ENCODE measurements at regions not wholly inside any gene's neighbourhood (a gene's known extent, or its start where the extent isn't known, plus 50 kb on each side); places are given as distances from the start of the nearest gene placed in this dataset.

DNA sequence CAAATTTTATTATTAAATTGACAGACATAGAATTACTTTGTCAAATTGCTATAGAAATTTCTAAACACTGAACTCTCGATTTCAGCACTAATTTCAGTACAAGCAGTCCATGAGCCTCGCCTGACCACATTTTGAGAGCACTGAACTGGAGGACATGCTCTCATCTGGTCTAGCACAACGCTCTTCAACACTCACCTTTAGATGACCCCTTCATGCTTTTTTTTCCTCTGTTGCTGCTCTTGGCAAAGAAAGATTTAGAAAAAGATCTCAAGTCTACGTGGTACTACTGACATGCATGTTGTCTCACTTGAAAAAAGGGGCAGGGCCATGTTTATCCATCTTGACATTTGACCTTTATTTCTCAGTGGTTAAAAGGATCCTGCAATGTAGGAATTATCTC is 981.5 kb downstream of the DIAPH3 start:
- no peak for DNase-seq (ENCODE audit: low read depth in 1 of 2, low spot score in 1 of 2)
- Histone ChIP-seq H3K4me3 (replicated peaks; ENCODE audit: insufficient read depth, low read length) (no peak overlapping the region), H3K27me3 (ENCODE audit: insufficient read depth, poor library complexity, severe bottlenecking) (no peaks in the 10 kb centered on the region), H3K27ac (replicated peaks) (no peak overlapping the region)
- TF ChIP-seq, protein P1, sequence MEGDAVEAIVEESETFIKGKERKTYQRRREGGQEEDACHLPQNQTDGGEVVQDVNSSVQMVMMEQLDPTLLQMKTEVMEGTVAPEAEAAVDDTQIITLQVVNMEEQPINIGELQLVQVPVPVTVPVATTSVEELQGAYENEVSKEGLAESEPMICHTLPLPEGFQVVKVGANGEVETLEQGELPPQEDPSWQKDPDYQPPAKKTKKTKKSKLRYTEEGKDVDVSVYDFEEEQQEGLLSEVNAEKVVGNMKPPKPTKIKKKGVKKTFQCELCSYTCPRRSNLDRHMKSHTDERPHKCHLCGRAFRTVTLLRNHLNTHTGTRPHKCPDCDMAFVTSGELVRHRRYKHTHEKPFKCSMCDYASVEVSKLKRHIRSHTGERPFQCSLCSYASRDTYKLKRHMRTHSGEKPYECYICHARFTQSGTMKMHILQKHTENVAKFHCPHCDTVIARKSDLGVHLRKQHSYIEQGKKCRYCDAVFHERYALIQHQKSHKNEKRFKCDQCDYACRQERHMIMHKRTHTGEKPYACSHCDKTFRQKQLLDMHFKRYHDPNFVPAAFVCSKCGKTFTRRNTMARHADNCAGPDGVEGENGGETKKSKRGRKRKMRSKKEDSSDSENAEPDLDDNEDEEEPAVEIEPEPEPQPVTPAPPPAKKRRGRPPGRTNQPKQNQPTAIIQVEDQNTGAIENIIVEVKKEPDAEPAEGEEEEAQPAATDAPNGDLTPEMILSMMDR (IDR thresholded peaks at IDR 0.05; ENCODE audit: insufficient read depth, low read length): no peak
- TF ChIP-seq GABPA (IDR thresholded peaks at IDR 0.05; ENCODE audit: low read depth) (no peak), SPI1 (IDR thresholded peaks at IDR 0.05; ENCODE audit: borderline replicate concordance, low read depth) (no peak), POLR2AphosphoS5 (IDR thresholded peaks at IDR 0.05; ENCODE audit: low read depth) (no peak)
- TF ChIP-seq, protein P2, sequence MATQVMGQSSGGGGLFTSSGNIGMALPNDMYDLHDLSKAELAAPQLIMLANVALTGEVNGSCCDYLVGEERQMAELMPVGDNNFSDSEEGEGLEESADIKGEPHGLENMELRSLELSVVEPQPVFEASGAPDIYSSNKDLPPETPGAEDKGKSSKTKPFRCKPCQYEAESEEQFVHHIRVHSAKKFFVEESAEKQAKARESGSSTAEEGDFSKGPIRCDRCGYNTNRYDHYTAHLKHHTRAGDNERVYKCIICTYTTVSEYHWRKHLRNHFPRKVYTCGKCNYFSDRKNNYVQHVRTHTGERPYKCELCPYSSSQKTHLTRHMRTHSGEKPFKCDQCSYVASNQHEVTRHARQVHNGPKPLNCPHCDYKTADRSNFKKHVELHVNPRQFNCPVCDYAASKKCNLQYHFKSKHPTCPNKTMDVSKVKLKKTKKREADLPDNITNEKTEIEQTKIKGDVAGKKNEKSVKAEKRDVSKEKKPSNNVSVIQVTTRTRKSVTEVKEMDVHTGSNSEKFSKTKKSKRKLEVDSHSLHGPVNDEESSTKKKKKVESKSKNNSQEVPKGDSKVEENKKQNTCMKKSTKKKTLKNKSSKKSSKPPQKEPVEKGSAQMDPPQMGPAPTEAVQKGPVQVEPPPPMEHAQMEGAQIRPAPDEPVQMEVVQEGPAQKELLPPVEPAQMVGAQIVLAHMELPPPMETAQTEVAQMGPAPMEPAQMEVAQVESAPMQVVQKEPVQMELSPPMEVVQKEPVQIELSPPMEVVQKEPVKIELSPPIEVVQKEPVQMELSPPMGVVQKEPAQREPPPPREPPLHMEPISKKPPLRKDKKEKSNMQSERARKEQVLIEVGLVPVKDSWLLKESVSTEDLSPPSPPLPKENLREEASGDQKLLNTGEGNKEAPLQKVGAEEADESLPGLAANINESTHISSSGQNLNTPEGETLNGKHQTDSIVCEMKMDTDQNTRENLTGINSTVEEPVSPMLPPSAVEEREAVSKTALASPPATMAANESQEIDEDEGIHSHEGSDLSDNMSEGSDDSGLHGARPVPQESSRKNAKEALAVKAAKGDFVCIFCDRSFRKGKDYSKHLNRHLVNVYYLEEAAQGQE (IDR thresholded peaks at IDR 0.05; ENCODE audit: insufficient replicate concordance, low read depth): no peak

- DNase-seq (ENCODE audit: low read depth in 1 of 2, low spot score in 1 of 2): no peak
- Histone ChIP-seq H3K4me3 (replicated peaks; ENCODE audit: insufficient read depth, low read length) (no peak overlapping the region), H3K27ac (replicated peaks) (no peak overlapping the region)
Measured at GRCh38 chr13:59197397-59197796, 966.3 kb downstream of the DIAPH3 start.

DNA sequence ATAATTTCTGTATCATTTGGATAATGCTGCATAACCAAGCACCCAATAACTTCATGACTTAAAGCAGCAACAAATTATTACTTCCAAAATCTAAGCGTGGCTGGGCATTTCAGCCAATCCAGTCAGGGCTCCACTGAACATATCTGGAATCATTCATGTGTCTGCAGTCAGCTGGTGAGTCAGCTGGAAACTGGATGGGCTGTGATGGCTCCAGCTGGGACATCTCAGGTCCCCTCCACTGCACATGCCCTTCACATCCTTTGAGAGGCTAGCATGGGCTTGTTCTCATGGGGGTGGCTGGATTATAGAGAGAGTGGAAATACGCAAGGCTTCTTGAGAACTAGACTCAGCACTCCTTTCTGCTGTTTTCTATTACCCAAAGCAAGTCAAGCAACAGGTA is 961.9 kb downstream of the DIAPH3 start:
- Histone ChIP-seq H3K4me3 (replicated peaks; ENCODE audit: insufficient read depth, low read length) (no peak overlapping the region), H3K27ac (replicated peaks) (no peak overlapping the region), H3K27me3 (ENCODE audit: insufficient read depth, poor library complexity, severe bottlenecking) (no peaks in the 10 kb centered on the region)
- TF ChIP-seq, protein P1 (IDR thresholded peaks at IDR 0.05; ENCODE audit: insufficient read depth, low read length): no peak
- TF ChIP-seq POLR2AphosphoS5 (IDR thresholded peaks at IDR 0.05; ENCODE audit: low read depth): no peak
- TF ChIP-seq GABPA (IDR thresholded peaks at IDR 0.05; ENCODE audit: low read depth): no peak
- TF ChIP-seq, protein P2 (IDR thresholded peaks at IDR 0.05; ENCODE audit: insufficient replicate concordance, low read depth): no peak
- TF ChIP-seq SPI1 (IDR thresholded peaks at IDR 0.05; ENCODE audit: borderline replicate concordance, low read depth): no peak
- DNase-seq (ENCODE audit: low read depth in 1 of 2, low spot score in 1 of 2): no peak

More at GRCh38 chr13:59197397-59197796, 966.3 kb downstream of the DIAPH3 start:
- no peaks in the 10 kb centered on the region for H3K27me3 ChIP-seq (ENCODE audit: insufficient read depth, poor library complexity, severe bottlenecking)
- no peak for TF ChIP-seq GABPA (IDR thresholded peaks at IDR 0.05; ENCODE audit: low read depth)
- no peak for TF ChIP-seq POLR2AphosphoS5 (IDR thresholded peaks at IDR 0.05; ENCODE audit: low read depth)
- TF ChIP-seq, protein P1 (IDR thresholded peaks at IDR 0.05; ENCODE audit: insufficient read depth, low read length): no peak

GRCh38 chr13:59203855-59204254 is 959.9 kb downstream of the DIAPH3 start:
- TF ChIP-seq GABPA (IDR thresholded peaks at IDR 0.05; ENCODE audit: low read depth) (no peak), POLR2AphosphoS5 (IDR thresholded peaks at IDR 0.05; ENCODE audit: low read depth) (no peak), SPI1 (IDR thresholded peaks at IDR 0.05; ENCODE audit: borderline replicate concordance, low read depth) (no peak)
- TF ChIP-seq, protein P1 (IDR thresholded peaks at IDR 0.05; ENCODE audit: insufficient read depth, low read length): no peak
- TF ChIP-seq, protein P2 (IDR thresholded peaks at IDR 0.05; ENCODE audit: insufficient replicate concordance, low read depth): no peak
- no peak overlapping the region for H3K4me3 ChIP-seq (replicated peaks; ENCODE audit: insufficient read depth, low read length)
- DNase-seq (ENCODE audit: low read depth in 1 of 2, low spot score in 1 of 2): no peak
- H3K27me3 ChIP-seq (ENCODE audit: insufficient read depth, poor library complexity, severe bottlenecking): no peaks in the 10 kb centered on the region
- no peak overlapping the region for H3K27ac ChIP-seq (replicated peaks)

Data from HL-60 (cell line).